ENCODE measurements at regions not wholly inside any gene's neighbourhood (a gene's known extent, or its start where the extent isn't known, plus 50 kb on each side); places are given as distances from the start of the nearest gene placed in this dataset.

GRCh38 chr11:23021287-23021863 is 161.1 kb upstream of the CCDC179 start:
- DNase-seq (ENCODE audit: low read depth) = peak; percentile 6
- no peak overlapping the region for H3K4me3 ChIP-seq (ENCODE audit: low read length)
- TF ChIP-seq, protein P1, sequence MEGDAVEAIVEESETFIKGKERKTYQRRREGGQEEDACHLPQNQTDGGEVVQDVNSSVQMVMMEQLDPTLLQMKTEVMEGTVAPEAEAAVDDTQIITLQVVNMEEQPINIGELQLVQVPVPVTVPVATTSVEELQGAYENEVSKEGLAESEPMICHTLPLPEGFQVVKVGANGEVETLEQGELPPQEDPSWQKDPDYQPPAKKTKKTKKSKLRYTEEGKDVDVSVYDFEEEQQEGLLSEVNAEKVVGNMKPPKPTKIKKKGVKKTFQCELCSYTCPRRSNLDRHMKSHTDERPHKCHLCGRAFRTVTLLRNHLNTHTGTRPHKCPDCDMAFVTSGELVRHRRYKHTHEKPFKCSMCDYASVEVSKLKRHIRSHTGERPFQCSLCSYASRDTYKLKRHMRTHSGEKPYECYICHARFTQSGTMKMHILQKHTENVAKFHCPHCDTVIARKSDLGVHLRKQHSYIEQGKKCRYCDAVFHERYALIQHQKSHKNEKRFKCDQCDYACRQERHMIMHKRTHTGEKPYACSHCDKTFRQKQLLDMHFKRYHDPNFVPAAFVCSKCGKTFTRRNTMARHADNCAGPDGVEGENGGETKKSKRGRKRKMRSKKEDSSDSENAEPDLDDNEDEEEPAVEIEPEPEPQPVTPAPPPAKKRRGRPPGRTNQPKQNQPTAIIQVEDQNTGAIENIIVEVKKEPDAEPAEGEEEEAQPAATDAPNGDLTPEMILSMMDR (conservative IDR thresholded peaks at IDR 0.05; ENCODE audit: low read depth, low read length) = peak; percentile 86

GRCh38 chr11:23022854-23023253 is 162.6 kb upstream of the CCDC179 start:
- TF ChIP-seq, protein P1 (conservative IDR thresholded peaks at IDR 0.05; ENCODE audit: low read depth, low read length) = no peak
- DNase-seq (ENCODE audit: low read depth) = no peak
- no peak overlapping the region for H3K4me3 ChIP-seq (ENCODE audit: low read length)

DNA sequence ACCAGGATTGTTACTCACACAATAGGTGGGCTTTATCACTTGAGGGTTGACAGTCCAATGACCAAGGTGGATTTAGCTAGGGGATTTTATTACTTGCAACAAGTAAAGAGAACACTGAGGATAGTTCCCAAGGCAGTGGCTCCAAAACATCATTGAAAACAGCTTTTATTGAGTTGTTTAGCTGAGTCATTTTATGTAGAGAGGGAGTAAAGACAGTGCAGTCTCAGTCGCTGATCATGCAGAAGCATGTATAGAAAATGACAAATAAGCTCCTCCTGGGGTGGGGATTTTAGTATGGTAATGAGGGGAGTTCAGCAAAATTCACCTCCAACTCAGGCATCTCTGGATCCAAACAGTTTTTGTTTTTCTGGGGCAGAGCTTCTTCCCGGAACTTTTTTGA is 163.0 kb upstream of the CCDC179 start:
- H3K4me3 ChIP-seq (ENCODE audit: low read length) = no peak overlapping the region
- TF ChIP-seq, protein P1 (conservative IDR thresholded peaks at IDR 0.05; ENCODE audit: low read depth, low read length) = no peak
- DNase-seq (ENCODE audit: low read depth) = no peak

GRCh38 chr11:23041001-23041503 is 180.8 kb upstream of the CCDC179 start:
- TF ChIP-seq, protein P1 (conservative IDR thresholded peaks at IDR 0.05; ENCODE audit: low read depth, low read length) = no peak
- no peak overlapping the region for H3K4me3 ChIP-seq (ENCODE audit: low read length)
- no peak for DNase-seq (ENCODE audit: low read depth)

GRCh38 chr11:23058656-23059055 is 198.4 kb upstream of the CCDC179 start:
- no peak overlapping the region for H3K4me3 ChIP-seq (ENCODE audit: low read length)
- TF ChIP-seq, protein P1 (conservative IDR thresholded peaks at IDR 0.05; ENCODE audit: low read depth, low read length) = no peak
- DNase-seq (ENCODE audit: low read depth) = no peak

DNA sequence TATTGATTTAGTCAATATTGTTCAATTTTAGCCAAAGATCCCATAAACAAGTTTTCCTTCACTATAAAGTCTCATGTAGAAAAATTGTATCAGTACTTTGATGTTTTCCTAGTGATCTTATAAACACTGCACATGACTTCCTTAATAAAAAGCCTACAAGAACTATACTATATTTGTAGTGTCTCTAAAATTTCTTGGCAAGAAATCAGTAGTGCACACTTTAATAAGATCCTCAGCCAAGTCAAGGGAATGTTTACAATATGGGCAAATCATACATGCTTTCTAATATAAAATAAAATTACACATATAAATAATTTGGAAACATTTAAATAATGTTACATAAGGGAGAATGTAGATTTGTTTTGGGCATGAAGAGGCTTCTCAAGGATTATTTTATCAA is 203.0 kb upstream of the CCDC179 start:
- DNase-seq (ENCODE audit: low read depth) = no peak
- no peak overlapping the region for H3K4me3 ChIP-seq (ENCODE audit: low read length)
- TF ChIP-seq, protein P1 (conservative IDR thresholded peaks at IDR 0.05; ENCODE audit: low read depth, low read length) = no peak

DNA sequence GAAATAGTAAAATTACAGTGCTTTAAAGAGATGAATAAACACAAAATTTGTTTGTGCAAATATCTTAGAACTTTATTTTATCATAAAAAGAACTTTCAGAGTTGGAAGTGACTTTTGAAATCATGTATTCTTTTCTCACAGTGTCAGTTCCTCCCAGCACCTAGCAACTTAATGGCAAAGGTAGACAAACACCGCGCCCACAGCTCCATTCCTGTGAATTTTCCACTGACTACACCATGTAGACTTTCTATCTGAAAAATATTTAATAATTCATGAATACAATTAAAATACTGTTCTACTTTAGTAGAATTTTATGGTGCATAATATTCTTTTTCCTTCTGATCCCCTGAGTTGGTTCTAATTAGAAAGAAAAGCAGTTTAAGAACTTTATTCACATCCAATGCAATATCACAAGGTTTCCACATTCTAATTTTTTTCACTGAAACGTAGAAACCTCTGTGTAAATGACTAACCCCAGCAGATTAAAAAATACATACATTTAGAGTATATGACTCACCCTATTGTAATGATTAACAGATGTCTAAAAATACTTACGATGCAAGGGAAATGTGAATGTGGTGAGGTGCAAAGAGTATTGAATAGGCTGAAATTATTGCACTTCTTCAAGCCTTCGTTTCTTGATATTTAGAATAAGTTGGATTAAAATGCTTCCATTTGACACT is 218.2 kb upstream of the CCDC179 start:
- DNase-seq (ENCODE audit: low read depth) = peak; percentile 32
- no peak overlapping the region for H3K4me3 ChIP-seq (ENCODE audit: low read length)
- TF ChIP-seq, protein P1 (conservative IDR thresholded peaks at IDR 0.05; ENCODE audit: low read depth, low read length) = no peak

Measured in retinal pigment epithelial cell (primary cell).